SK-N-SH (cell line): ENCODE measurements at regions not wholly inside any gene's neighbourhood (a gene's known extent, or its start where the extent isn't known, plus 50 kb on each side); places are given as distances from the start of the nearest gene placed in this dataset.

Source experiments
- CTCF ChIA-PET: fragments of 300-600, 350-600 bp; formaldehyde crosslinking; extraction: SDS; loops from one replicate; lab custom pipeline; 2021; lab: Yijun Ruan, JAX
- POLR2A ChIA-PET: fragments of 350-600 bp; sonication (Branson Sonifier 250); formaldehyde crosslinking; extraction: SDS; loops from one replicate; lab custom pipeline; 2020; ENCODE audit warnings: antibody characterized with exemption, inconsistent platforms; lab: Yijun Ruan, JAX
- DNase-seq: peaks from one replicate; pipeline ENCODE4 v3.0.0; 2012
- H2AFZ ChIP-seq: fragments of 200-600 bp; sonication (generic); 2 replicates; pipeline ENCODE4 v1.8.1; 2016; ENCODE audit warnings: antibody characterized with exemption, mild to moderate bottlenecking, low read depth
- H3F3A ChIP-seq: fragments of 200-600 bp; sonication (generic); replicated peaks from 2 replicates; pipeline ENCODE3; 2016; ENCODE audit warnings: antibody characterized with exemption, mild to moderate bottlenecking; ENCODE audit not compliant: insufficient read depth
- H3K27ac ChIP-seq, 2 experiments: fragments of 200-500 bp in 1 of 2; fragments of 200-600 bp in 1 of 2; sonication (Bioruptor generic) in 1 of 2; sonication (generic), shearing (Covaris generic) in 1 of 2; 2 replicates each; pipeline versions ENCODE4 v1.5.1 to v1.6.1; 2014 to 2016; ENCODE audit warnings: low read depth in 2 of 2, inconsistent platforms in 1 of 2, low read length in 1 of 2, mild to moderate bottlenecking in 1 of 2, mixed read lengths in 1 of 2
- H3K27me3 ChIP-seq: fragments of 200-600 bp; sonication (generic), shearing (Covaris generic); 2 replicates; pipeline ENCODE4 v1.6.1; 2016; ENCODE audit warnings: mixed run types; ENCODE audit not compliant: insufficient read depth
- H3K36me3 ChIP-seq, 2 experiments: fragments of 200-500 bp in 1 of 2; fragments of 200-600 bp in 1 of 2; sonication (Bioruptor generic) in 1 of 2; sonication (generic) in 1 of 2; replicated peaks in 1 of 2; 2 replicates each; pipeline versions ENCODE3 to v1.5.1; 2014 to 2016; ENCODE audit warnings: low read length in 1 of 2, mild to moderate bottlenecking in 1 of 2; ENCODE audit not compliant: insufficient read depth in 2 of 2, control insufficient read depth in 1 of 2
- H3K4me1 ChIP-seq, 2 experiments: fragments of 200-500 bp in 1 of 2; fragments of 200-600 bp in 1 of 2; sonication (Bioruptor generic) in 1 of 2; sonication (generic), shearing (Covaris generic) in 1 of 2; 2 replicates each; pipeline versions ENCODE4 v1.5.1 to v1.6.1; 2014 to 2016; ENCODE audit warnings: low read depth in 1 of 2, low read length in 1 of 2, mixed run types in 1 of 2; ENCODE audit not compliant: insufficient read depth in 2 of 2, control insufficient read depth in 1 of 2
- H3K4me2 ChIP-seq: fragments of 200-600 bp; sonication (generic), shearing (Covaris generic); 2 replicates; pipeline ENCODE4 v1.6.1; 2017; ENCODE audit warnings: mixed run types
- H3K4me3 ChIP-seq, 2 experiments: fragments of 200-500 bp in 1 of 2; fragments of 200-600 bp in 1 of 2; sonication (Bioruptor generic) in 1 of 2; sonication (generic), shearing (Covaris generic) in 1 of 2; 2 replicates each; pipeline versions ENCODE4 v1.5.1 to v1.8.1; 2014 to 2016; ENCODE audit warnings: low read depth in 2 of 2, inconsistent platforms in 1 of 2, low read length in 1 of 2, mild to moderate bottlenecking in 1 of 2, mixed read lengths in 1 of 2, moderate library complexity in 1 of 2
- H3K79me2 ChIP-seq: fragments of 200-600 bp; sonication (generic); 2 replicates; pipeline ENCODE4 v1.8.1; 2017; ENCODE audit warnings: mild to moderate bottlenecking; ENCODE audit not compliant: insufficient read depth
- H3K9ac ChIP-seq: fragments of 200-600 bp; sonication (generic); 2 replicates; pipeline ENCODE4 v1.6.1; 2017; ENCODE audit warnings: mixed run types
- H3K9me2 ChIP-seq: fragments of 200-600 bp; sonication (generic); 2 replicates; pipeline ENCODE4 v1.6.1; 2017; ENCODE audit warnings: mixed run types
- H3K9me3 ChIP-seq: fragments of 200-600 bp; sonication (generic); 2 replicates; pipeline ENCODE4 v1.6.1; 2017; ENCODE audit warnings: mixed run types, mild to moderate bottlenecking, moderate library complexity
- H4K20me1 ChIP-seq: fragments of 200-600 bp; sonication (generic); 2 replicates; pipeline ENCODE4 v1.6.1; 2017; ENCODE audit warnings: mild to moderate bottlenecking, mixed run types; ENCODE audit not compliant: insufficient read depth
- CHD2 ChIP-seq: fragments of 150-350 bp; IDR thresholded peaks from 2 replicates; pipeline ENCODE4 v1.6.1; 2018; ENCODE audit warnings: low read length; ENCODE audit not compliant: partially characterized antibody
- ELF1 ChIP-seq: IDR thresholded peaks from 2 replicates; pipeline ENCODE4 v1.4.0; 2012
- FOSL2 ChIP-seq: IDR thresholded peaks from 2 replicates; pipeline ENCODE4 v1.4.0; 2012; ENCODE audit warnings: low read depth, mild to moderate bottlenecking, moderate library complexity, borderline replicate concordance
- FOXJ3 ChIP-seq: sonication (generic); formaldehyde crosslinking; IDR thresholded peaks from 2 replicates; pipeline ENCODE4 v1.5.1; 2020; ENCODE audit warnings: mild to moderate bottlenecking, missing genetic modification reagents
- FOXM1 ChIP-seq: IDR thresholded peaks from 2 replicates; pipeline ENCODE4 v1.4.0; 2012; ENCODE audit warnings: low read depth, mild to moderate bottlenecking
- GATA2 ChIP-seq: sonication (generic); formaldehyde crosslinking; IDR thresholded peaks from 2 replicates; pipeline ENCODE4 v1.5.0; 2020; ENCODE audit warnings: mild to moderate bottlenecking, missing genetic modification reagents
- IRF3 ChIP-seq: fragments of 150-350 bp; IDR thresholded peaks from 2 replicates; pipeline ENCODE4 v1.6.1; 2016; ENCODE audit warnings: mild to moderate bottlenecking, low read depth, low read length
- JUND ChIP-seq: IDR thresholded peaks from 2 replicates; pipeline ENCODE4 v1.4.0; 2012
- MEF2A ChIP-seq: IDR thresholded peaks from 2 replicates; pipeline ENCODE4 v1.4.0; 2012; ENCODE audit warnings: low read depth, borderline replicate concordance
- MXI1 ChIP-seq: IDR thresholded peaks from 2 replicates; pipeline ENCODE4 v1.6.1; 2012; ENCODE audit warnings: mild to moderate bottlenecking, low read depth, low read length, improper control_type of control experiment
- NFIC ChIP-seq: IDR thresholded peaks from 2 replicates; pipeline ENCODE4 v1.4.0; 2012; ENCODE audit warnings: borderline replicate concordance
- RCOR1 ChIP-seq: fragments of 150-350 bp; IDR thresholded peaks from 2 replicates; pipeline ENCODE4 v1.6.1; 2017; ENCODE audit warnings: antibody characterized with exemption, low read length
- REST ChIP-seq: IDR thresholded peaks from 2 replicates; pipeline ENCODE4 v1.6.1; 2012; ENCODE audit warnings: mild to moderate bottlenecking, low read depth, low read length, moderate library complexity
- SIN3A ChIP-seq: IDR thresholded peaks from 2 replicates; pipeline ENCODE4 v1.6.1; 2012; ENCODE audit warnings: low read depth, mild to moderate bottlenecking, low read length, moderate library complexity, borderline replicate concordance
- TAF1 ChIP-seq: IDR thresholded peaks from 2 replicates; pipeline ENCODE4 v1.6.1; 2012; ENCODE audit warnings: low read depth, mild to moderate bottlenecking, low read length, moderate library complexity, borderline replicate concordance
- TCF12 ChIP-seq: IDR thresholded peaks from 2 replicates; pipeline ENCODE4 v1.4.0; 2012
- USF1 ChIP-seq: IDR thresholded peaks from 2 replicates; pipeline ENCODE4 v1.4.0; 2012; ENCODE audit warnings: low read depth, borderline replicate concordance
- WGBS: methylation state at CpG from one replicate; pipeline ENCODE4 v1.1.6; 2017; ENCODE audit warnings: low lambda C conversion rate; 5-methylcytosine and 5-hydroxymethylcytosine counted together
- TF ChIP-seq, protein P1 (sequence below): fragments of 200-600 bp; sonication (generic); IDR thresholded peaks from 2 replicates; pipeline ENCODE4 v1.6.1; 2017; ENCODE audit warnings: antibody characterized with exemption, mild to moderate bottlenecking, moderate library complexity
- TF ChIP-seq, protein P2 (sequence below): IDR thresholded peaks from 2 replicates; pipeline ENCODE4 v1.4.0; 2012; ENCODE audit warnings: low read depth
- TF ChIP-seq, protein P3 (sequence below): IDR thresholded peaks from 2 replicates; pipeline ENCODE4 v1.4.0; 2012; ENCODE audit warnings: low read depth, borderline replicate concordance

- Histone ChIP-seq H3K9ac (no peak overlapping the region), H3K4me2 (no peak overlapping the region), H3K4me3 (no peak overlapping the region), H3K9me3 (no peaks in the 10 kb centered on the region), H3K36me3 (no peaks in the 10 kb centered on the region), H3F3A (peaks cover 6% of the 10 kb centered on the region), H3K79me2 (no peaks in the 10 kb centered on the region), H3K27ac (no peak overlapping the region), H4K20me1 (no peaks in the 10 kb centered on the region), H3K27me3 (no peaks in the 10 kb centered on the region), H3K9me2 (no peaks in the 10 kb centered on the region), H3K4me1 (peaks cover 3 to 6% of the 10 kb centered on the region in 2 experiments; a peak in 2 of 4 replicates), H2AFZ (no peak overlapping the region)
- TF ChIP-seq FOSL2 (no peak), USF1 (no peak), IRF3 (no peak), SIN3A (no peak), FOXM1 (no peak), GATA2 (CRISPR knock-in tag) (no peak), JUND (no peak), NFIC (no peak), TAF1 (no peak), TCF12 (no peak), CHD2 (no peak), FOXJ3 (CRISPR knock-in tag) (no peak), ELF1 (no peak), REST (no peak), RCOR1 (no peak), MXI1 (no peak), MEF2A (no peak)
- TF ChIP-seq, protein P1, sequence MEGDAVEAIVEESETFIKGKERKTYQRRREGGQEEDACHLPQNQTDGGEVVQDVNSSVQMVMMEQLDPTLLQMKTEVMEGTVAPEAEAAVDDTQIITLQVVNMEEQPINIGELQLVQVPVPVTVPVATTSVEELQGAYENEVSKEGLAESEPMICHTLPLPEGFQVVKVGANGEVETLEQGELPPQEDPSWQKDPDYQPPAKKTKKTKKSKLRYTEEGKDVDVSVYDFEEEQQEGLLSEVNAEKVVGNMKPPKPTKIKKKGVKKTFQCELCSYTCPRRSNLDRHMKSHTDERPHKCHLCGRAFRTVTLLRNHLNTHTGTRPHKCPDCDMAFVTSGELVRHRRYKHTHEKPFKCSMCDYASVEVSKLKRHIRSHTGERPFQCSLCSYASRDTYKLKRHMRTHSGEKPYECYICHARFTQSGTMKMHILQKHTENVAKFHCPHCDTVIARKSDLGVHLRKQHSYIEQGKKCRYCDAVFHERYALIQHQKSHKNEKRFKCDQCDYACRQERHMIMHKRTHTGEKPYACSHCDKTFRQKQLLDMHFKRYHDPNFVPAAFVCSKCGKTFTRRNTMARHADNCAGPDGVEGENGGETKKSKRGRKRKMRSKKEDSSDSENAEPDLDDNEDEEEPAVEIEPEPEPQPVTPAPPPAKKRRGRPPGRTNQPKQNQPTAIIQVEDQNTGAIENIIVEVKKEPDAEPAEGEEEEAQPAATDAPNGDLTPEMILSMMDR = no peak
- TF ChIP-seq, protein P2, sequence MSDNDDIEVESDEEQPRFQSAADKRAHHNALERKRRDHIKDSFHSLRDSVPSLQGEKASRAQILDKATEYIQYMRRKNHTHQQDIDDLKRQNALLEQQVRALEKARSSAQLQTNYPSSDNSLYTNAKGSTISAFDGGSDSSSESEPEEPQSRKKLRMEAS = no peak
- TF ChIP-seq, protein P3, sequence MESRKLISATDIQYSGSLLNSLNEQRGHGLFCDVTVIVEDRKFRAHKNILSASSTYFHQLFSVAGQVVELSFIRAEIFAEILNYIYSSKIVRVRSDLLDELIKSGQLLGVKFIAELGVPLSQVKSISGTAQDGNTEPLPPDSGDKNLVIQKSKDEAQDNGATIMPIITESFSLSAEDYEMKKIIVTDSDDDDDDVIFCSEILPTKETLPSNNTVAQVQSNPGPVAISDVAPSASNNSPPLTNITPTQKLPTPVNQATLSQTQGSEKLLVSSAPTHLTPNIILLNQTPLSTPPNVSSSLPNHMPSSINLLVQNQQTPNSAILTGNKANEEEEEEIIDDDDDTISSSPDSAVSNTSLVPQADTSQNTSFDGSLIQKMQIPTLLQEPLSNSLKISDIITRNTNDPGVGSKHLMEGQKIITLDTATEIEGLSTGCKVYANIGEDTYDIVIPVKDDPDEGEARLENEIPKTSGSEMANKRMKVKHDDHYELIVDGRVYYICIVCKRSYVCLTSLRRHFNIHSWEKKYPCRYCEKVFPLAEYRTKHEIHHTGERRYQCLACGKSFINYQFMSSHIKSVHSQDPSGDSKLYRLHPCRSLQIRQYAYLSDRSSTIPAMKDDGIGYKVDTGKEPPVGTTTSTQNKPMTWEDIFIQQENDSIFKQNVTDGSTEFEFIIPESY = no peak
- 93% methylated on average over 2 of the region's 2 CpGs for WGBS
- DNase-seq = no peak
- ChIA-PET CTCF (interaction anchor here (2.6 to 12.6 kb wide), 8 partner anchors 12 to 136 kb away, joined by 23 to 708 read pairs (median 86); partner anchors contain the start of gene ID3), POLR2A (interaction anchor here (1.0 kb wide), 1 partner anchor 75 kb away, joined by 4 read pairs; no protein-coding TSS in a partner anchor)
Observed at GRCh38 chr1:23632479-23633160, 59.0 kb upstream of the RPL11 start.
